SU-DHL-6 (cell line): ENCODE measurements at regions not wholly inside any gene's neighbourhood (a gene's known extent, or its start where the extent isn't known, plus 50 kb on each side); places are given as distances from the start of the nearest gene placed in this dataset.

Experiments used
- CTCF ChIP-seq: fragments of 200-600 bp; sonication (generic); IDR thresholded peaks from one replicate; pipeline ENCODE4 v1.5.1; 2017; ENCODE audit warnings: antibody characterized with exemption, mild to moderate bottlenecking, low read length, moderate library complexity; ENCODE audit not compliant: insufficient read depth, poor library complexity, severe bottlenecking
- EZH2phosphoT487 ChIP-seq: fragments of 200-600 bp; sonication (generic), shearing (Covaris generic); conservative IDR thresholded peaks from 2 replicates; pipeline ENCODE4 v1.6.1; 2018; ENCODE audit warnings: mild to moderate bottlenecking, antibody characterized with exemption, low read length, moderate library complexity, mixed read lengths

- TF ChIP-seq CTCF (no peak), EZH2phosphoT487 (no peak)
These were observed 149.8 kb downstream of the DACT1 start for GRCh38 chr14:58787592-58787991.
